ENCODE measurements at regions not wholly inside any gene's neighbourhood (a gene's known extent, or its start where the extent isn't known, plus 50 kb on each side); places are given as distances from the start of the nearest gene placed in this dataset.

DNA sequence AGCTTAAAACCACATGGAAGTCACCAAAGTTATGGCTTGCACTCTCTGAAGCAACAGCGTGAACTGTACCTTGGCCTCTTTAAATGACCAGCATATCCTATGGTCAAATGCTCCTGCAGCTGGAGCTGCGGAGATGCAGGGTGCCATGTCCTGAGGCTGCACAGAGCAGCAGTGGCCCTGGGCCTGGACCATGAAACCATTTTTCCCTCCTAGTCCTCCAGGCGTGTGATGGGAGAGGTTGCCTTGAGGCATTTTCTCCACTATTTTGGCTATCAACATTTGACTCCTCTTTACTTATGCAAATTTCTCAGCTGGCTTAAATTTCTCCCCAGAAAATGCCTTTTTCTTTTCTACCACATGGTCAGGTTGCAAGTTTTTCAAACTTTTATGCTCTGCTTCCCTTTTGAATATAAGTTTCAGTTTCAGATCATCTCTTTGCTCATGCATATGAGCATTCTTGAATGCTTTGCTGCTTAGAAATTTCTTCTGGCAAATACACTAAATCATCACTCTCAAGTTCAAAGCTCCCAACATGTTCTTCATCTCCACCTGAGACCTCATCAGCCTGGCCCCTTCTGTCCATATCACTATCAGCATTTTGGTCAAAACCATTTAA lies 82.9 kb upstream of the TMEFF2 start:
- no peak for TF ChIP-seq CTCF (IDR thresholded peaks at IDR 0.05)
- no peak for TF ChIP-seq EZH2 (IDR thresholded peaks at IDR 0.05; ENCODE audit: borderline replicate concordance, insufficient read depth, low read depth, low read length, poor library complexity, severe bottlenecking)

All from B cell (primary cell).